ENCODE measurements at regions not wholly inside any gene's neighbourhood (a gene's known extent, or its start where the extent isn't known, plus 50 kb on each side); places are given as distances from the start of the nearest gene placed in this dataset.

GRCh38 chr5:93675460-93676450 is 65.6 kb downstream of the POU5F2 start:
- intact Hi-C loops (cut with DNase I): no loop called here
- no peak for TF ChIP-seq CTCF (IDR thresholded peaks at IDR 0.05)
- Histone ChIP-seq H3K9me3 (no peaks in the 10 kb centered on the region), H3K27me3 (ENCODE audit: insufficient read depth in 3 of 3, low read length in 2 of 3) (no peaks in the 10 kb centered on the region), H3K4me3 (no peak overlapping the region), H3K27ac (no peak overlapping the region), H3K4me1 (peaks cover 13% of the 10 kb centered on the region), H3K36me3 (ENCODE audit: insufficient read depth in 1 of 2, low read depth in 1 of 2) (no peaks in the 10 kb centered on the region)
- WGBS, 3 donors: 69 to 90% (median 83%) methylated on average over 1 of the region's 1 CpG
- DNase-seq: no peak
- ATAC-seq: no peak

- no peaks in the 10 kb centered on the region for H3K36me3 ChIP-seq (ENCODE audit: insufficient read depth in 1 of 2, low read depth in 1 of 2)
- no peak for TF ChIP-seq CTCF (IDR thresholded peaks at IDR 0.05)
- no peak for DNase-seq
- H3K4me1 ChIP-seq: peaks cover 13% of the 10 kb centered on the region
- no peak for ATAC-seq
- intact Hi-C loops (cut with DNase I): no loop called here
- H3K27me3 ChIP-seq (ENCODE audit: insufficient read depth in 3 of 3, low read length in 2 of 3): no peaks in the 10 kb centered on the region
- H3K27ac ChIP-seq: no peak overlapping the region
- H3K4me3 ChIP-seq: no peak overlapping the region
- no peaks in the 10 kb centered on the region for H3K9me3 ChIP-seq
- WGBS, 3 donors: 40 to 69% (median 49%) methylated on average over 1 of the region's 1 CpG
These were observed 66.4 kb downstream of the POU5F2 start for GRCh38 chr5:93674866-93675459.

DNA sequence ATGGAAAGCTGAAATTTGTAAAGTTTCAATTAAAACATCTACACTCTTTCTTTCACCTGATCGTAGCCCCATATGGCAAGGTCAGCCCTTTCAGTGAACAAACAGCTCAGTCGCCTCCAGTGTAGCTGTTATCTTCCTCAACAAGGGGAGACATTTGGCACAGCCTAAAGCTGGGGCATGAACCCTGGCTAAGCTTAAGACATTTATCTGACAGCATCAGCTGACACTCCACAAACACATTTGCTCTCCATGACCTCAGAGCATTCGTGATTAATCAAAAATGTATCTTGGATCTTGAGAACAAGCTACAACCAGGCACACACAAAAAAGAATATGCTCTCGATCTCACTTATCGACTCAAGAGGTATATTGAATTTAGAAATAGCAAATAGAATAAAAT is 67.3 kb downstream of the POU5F2 start:
- H3K27ac ChIP-seq: no peak overlapping the region
- no peak for TF ChIP-seq CTCF (IDR thresholded peaks at IDR 0.05)
- no peaks in the 10 kb centered on the region for H3K9me3 ChIP-seq
- ATAC-seq (no peak), DNase-seq (no peak)
- peaks cover 13% of the 10 kb centered on the region for H3K4me1 ChIP-seq
- H3K4me3 ChIP-seq: no peak overlapping the region
- no peaks in the 10 kb centered on the region for H3K27me3 ChIP-seq (ENCODE audit: insufficient read depth in 3 of 3, low read length in 2 of 3)
- intact Hi-C loops (cut with DNase I): no loop called here
- WGBS, 3 donors: 66 to 76% (median 68%) methylated on average over 5 of the region's 5 CpGs
- no peaks in the 10 kb centered on the region for H3K36me3 ChIP-seq (ENCODE audit: insufficient read depth in 1 of 2, low read depth in 1 of 2)

- DNase-seq (no peak), ATAC-seq (no peak)
- no peaks in the 10 kb centered on the region for H3K36me3 ChIP-seq (ENCODE audit: insufficient read depth in 1 of 2, low read depth in 1 of 2)
- TF ChIP-seq CTCF (IDR thresholded peaks at IDR 0.05): no peak
- 76 to 79% (median 76%) methylated on average over 4 of the region's 4 CpGs for WGBS, 3 donors
- intact Hi-C loops (cut with DNase I): no loop called here
- H3K4me1 ChIP-seq: peaks cover 13% of the 10 kb centered on the region
- H3K4me3 ChIP-seq: no peak overlapping the region
- no peaks in the 10 kb centered on the region for H3K9me3 ChIP-seq
- H3K27ac ChIP-seq: no peak overlapping the region
- H3K27me3 ChIP-seq (ENCODE audit: insufficient read depth in 3 of 3, low read length in 2 of 3): no peaks in the 10 kb centered on the region
These were observed 68.0 kb downstream of the POU5F2 start for GRCh38 chr5:93673316-93673954.
